NCI-H526 (cell line): ENCODE measurements at regions not wholly inside any gene's neighbourhood (a gene's known extent, or its start where the extent isn't known, plus 50 kb on each side); places are given as distances from the start of the nearest gene placed in this dataset.
"Not testable (repeated sequence)": the region's sequence is repeated elsewhere in the genome, so short reads cannot be mapped to it uniquely, and the experiment has no call there.

Experiments
- DNase-seq, 2 experiments: peaks; one replicate each; lab custom pipeline; 2025; lab: John Stamatoyannopoulos, UW

DNA sequence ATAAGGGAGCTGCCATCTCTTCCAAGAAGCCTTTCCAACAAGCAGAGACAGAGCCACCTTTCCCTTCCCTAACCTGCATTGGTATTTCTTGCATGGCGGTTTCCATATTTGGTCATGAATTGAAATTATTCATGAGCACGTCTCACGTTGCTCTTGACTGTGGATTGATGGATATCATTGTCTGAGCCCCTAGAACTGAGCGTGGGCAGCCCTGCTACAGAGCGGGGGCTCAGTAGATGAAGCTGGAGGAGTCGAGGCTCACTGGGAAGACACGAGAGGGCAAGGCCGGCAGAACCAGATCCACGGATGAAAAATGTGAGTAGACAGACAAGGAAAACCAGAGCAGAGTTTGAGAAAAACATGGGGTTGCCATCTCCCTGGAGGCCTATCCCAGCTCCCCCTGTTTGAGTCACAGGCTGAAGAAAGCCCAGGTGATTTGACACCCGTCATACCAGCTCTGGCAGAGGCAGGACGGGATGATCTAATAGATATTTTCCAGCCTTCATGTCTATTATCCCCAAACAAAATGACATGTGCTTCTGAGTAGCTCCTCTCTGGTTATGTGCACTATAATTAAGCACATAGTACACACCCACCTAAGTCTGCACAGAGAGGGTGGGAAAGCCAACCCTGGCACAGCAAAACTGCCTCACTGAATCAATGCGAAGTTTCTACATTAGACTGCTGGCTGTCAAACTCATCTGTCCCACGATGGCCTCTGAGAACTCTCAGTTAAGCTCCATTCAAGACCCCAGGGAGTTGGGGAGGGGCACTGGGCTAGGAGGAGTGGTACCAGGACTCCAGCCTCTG, 363.5 kb upstream of the KLHL29 start:
- no peak for DNase-seq

DNA sequence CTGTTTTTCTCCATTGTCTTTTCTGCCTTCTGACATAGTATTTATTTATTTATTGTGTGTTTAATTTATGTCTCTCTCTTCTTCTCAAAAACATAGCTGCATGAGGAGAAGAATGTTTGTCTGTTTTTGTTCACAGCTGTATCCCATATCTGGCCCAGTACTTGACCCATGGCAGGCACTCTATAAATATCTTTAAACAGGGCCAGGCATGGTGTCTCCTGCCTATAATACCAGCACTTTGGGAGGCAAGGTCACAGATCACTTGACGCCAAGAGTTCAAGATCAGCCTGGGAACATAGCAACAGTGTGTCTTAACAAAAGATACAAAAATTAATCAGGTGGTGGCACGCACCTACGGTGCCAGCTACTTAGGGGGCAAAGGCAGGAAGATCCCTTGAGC, 361.3 kb upstream of the KLHL29 start:
- no peak for DNase-seq

DNA sequence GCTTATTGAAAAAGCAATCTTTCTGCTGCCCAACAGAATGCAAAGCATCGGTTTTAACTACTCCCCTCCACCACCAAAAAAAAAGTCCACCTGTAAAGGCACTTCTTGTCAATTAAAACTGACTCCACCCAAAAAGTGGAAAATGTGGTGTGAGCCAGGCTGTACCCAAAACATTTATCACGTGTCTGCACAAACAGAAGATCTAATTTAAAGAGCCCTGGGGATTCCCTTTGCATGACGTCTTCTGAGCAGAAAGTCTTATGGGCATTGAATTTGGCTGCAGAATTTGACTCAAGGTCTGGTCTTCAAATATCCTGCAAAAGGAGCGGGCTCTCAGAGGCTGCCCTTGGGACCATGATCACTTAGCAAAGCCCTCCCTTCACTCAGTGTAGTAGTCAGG, 358.3 kb upstream of the KLHL29 start:
- DNase-seq, result no peak

DNA sequence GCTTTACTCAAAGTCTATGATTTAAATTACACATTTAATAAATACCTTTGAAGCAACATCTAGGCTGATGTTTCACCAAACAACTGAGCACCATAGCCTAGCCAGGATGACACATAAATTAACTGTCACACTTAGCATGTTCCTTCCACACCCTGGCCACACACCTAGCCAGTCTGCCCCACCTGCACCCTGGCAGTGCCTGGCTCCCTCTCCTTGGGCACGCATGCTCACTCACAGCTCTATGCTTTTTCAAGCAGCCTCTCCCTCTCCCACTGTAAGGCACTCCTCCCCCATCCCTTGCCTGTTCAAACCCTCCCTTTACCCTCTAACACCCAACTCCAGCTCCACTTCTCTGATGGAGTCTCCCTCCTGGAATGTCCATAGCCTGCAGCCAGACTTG, 357.6 kb upstream of the KLHL29 start:
- peak in 1 of 2 experiments; percentile 22 for DNase-seq

DNA sequence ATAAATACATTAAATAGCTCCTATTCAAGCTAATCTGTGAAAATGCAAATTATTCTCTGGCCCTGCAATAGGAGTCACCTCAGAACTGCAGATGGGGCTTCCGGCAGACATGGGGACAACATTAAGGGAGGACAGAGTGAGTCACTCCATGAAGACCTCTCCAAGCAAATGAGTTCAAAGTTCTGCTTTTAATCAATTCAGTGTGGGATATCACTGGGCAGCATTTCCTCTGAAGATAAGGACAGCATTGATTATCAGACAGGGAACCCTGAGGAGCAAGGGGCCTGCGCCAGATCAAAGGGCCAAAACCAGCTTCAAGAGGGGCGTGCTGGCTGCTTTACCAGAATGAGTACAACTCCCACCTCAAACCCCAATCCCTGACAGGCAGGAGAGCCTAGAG, 356.9 kb upstream of the KLHL29 start:
- DNase-seq, result peak; percentile 7 to 41

DNA sequence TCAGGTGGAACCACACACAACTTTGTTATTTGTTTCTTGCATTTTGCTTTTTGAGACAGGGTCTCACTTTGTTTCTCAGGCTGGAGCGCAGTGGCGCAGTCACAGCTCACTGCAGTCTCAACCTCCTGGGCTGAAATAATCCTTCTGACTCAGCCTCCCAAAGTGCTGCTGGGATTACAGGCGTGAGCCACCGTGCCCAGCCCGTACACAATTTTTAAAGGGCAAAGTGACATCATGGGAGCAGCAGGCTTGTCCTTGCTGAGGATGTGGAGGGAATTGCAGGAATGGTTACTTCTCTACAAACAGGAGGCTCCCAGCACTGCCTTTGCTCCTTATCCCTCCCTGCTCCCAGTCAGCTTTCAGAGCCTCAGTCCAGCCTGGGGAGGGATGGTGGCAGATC, 355.9 kb upstream of the KLHL29 start:
- DNase-seq, result no peak

DNA sequence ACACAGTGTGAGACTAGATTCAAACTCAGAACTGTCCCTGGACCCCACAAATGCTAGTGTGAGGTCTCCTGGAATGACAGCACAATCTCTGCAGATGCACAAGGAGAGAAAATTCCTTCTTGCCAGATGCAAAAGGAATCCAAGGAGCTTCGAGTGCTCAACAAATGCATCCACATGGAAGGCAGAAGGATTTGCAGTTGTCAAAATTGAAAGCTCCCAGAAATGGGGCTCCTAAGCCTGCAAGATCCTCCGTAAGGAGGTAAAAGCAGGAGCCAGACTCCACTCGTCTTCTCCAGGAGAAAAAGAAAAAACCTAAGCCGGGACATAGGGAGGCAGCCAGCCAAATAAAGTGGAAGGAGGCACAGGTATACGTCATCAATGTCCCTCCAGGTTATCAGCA, 355.0 kb upstream of the KLHL29 start:
- DNase-seq, result no peak

DNA sequence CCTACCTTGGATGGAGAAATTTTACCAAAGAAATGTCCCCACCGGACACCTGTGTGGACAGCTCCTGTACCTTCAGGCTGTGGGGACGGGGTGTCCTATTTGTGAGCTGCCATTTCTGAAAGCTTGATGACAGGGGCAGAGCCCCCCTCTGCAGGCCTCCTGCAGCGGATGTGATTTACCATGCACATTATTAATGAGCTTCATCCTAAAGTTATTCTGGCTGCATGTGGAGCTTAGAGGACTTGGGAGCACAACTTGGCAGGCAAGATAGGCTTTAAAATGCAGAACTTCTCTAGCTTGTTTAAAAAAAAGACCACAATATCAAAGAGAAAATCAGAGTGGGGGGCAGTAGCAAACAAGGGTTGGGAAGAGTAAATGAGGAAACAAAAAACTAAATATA, 350.0 kb upstream of the KLHL29 start:
- no peak for DNase-seq

DNA sequence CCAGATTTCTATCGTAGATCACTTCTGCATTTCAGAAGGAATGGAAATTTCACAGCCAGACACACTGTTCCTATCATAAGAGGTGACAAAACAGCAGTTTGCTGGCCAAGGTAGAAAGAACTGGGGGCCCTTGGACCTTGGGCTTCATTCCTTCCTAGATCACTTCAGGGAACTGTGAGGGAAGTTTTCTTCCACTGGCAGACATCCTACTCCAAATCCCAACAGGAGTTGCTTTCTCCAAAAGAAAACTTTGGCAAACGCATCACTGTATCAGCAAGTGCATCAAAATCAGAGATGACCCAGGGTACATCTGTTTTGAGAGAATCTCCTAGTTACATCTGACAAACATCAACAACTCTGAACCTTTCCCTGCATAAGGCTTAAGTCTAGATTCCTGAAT, 348.4 kb upstream of the KLHL29 start:
- DNase-seq, result no peak

DNA sequence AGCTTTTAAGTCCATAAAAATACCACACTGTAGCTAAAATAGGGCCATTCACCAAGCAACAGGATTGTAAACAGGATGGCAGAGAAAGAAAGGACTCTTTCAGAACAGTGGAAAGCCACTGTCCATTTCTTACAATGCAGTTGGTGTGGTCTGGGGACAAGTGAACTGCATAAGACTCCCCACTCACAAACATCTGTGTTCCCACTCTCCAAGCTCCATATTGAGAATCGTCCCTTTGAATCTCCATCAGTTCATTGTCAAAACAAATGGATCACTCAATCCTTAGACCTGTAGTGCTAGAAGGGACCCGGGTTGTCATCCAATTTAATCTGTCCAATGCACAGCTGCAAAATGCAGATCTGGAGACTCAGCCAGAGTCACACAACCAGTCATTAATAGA, 347.4 kb upstream of the KLHL29 start:
- DNase-seq, result no peak

DNA sequence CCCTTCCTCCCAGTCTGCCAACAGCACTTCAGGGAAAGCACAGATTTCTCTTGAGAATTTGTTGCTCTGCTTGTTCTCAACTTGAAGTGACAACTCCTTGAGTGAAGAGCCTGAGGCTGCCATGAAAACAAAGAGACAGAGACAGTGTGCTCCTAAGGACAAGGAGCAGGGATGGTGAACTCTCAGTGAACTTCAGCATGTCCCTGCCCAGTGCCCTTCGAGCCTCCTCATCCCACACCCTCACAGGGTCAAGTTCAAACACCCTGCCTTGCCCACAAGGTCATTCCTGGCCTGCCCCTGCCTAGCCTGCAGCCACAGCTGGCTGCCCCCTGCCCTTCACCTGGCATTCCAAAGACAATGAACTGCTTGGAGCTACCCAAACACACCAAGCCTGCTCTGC, 343.5 kb upstream of the KLHL29 start:
- DNase-seq, result no peak

DNA sequence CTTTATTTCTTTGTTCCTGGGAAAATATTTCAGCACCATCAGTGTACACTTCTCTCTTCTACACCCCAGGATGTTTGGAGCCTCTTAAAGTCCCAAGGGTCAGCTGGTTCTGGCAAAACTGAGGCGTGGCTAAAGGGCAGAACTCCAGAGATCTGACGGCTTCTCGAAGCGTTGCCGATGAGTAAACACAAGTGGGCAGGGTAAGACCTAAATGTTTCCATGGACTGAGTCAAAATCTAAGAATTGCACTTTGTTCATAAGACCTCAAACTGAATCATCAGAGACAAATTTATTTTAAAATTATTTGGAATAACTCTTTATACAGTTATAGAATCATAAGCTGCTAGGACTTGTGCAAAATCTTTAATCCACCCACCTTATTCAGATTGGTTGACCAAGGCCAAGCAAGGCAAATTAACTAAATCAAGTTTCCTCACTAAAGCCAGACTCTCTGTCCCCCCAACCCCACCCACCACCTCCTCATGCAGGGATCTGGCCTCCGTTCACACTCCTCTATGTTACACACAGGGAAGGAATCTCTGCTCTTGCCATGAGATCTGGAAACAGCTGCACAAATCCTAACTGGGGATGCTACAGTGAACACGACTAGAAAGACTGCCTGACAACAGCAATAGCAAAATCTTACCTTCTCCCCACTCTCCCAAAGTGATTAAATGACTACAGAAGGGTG, 342.6 kb upstream of the KLHL29 start:
- no peak for DNase-seq

DNA sequence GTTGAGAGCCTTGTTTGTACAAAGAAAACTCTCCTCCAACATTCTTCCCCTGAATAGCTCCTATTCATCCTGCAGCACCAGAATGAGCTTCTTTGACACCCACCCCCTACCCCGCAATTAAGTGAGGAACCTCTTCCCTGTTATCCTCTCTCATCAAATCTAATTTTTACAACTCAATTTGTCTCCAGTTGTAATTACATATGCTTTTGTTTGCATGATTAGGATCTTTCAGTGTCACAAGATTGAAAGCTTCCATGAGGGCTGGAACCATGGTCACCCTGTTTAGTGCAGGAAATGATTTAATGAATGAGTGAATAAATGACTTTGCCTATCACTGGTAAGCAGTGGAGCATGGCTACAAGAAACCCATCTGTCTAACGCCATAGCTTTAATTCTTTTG, 334.6 kb upstream of the KLHL29 start:
- DNase-seq, result no peak

DNA sequence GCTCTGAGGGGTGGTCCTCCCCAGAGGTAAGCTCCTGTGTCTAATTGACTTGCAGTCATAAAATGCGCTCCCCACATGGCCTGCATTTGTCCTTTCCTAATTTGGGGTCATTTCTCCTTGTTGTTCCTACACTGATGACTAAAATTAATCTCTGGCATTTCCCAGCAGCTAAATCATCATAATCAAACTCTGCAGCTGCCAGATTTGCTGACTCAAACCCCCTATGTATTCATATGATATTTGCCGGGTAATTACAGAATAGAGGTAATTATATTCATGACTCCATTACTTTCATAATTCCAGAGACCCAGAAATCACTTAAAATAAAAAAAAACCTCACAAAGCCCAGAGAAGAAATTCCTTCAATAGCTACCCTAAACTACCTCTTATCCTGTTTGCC, 331.4 kb upstream of the KLHL29 start:
- DNase-seq, result no peak

DNA sequence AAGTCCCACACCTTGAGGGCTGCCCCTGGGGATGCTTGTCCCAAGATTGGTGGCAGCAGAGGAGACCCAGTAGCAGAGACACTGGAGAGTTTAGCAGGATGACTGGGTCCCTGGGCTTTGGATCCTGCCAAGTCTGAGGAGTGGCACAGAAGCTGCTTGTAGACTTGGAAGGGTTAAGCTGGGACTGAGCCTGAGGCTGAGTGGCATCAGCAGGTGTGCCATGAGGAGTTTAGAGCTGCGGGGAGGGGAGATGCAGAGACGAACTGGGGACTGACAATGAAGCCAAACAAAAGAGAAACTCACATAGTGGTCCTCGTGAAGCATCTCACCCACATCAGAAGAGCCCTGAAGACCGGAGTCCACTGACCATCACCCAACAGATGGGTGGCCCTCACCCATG, 329.7 kb upstream of the KLHL29 start:
- no peak for DNase-seq

DNA sequence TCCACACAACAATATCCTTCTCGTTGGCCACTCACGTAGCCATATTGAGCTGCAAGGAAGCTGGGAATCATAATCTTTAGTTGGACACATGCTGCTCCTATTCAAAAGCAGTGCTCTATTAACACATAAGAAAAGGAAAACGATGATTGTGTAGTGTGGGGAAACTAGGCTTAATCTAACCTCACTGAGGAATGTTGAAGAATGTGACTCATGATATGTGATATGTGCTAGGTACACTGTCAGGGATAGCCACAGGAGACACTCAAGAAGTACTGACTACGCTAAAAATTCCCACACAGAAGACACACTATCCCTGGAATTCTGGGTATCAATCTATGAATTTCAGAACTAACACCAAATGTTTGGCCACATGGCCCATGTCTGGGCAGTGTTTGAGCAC, 328.1 kb upstream of the KLHL29 start:
- not testable (repeated sequence) for DNase-seq

DNA sequence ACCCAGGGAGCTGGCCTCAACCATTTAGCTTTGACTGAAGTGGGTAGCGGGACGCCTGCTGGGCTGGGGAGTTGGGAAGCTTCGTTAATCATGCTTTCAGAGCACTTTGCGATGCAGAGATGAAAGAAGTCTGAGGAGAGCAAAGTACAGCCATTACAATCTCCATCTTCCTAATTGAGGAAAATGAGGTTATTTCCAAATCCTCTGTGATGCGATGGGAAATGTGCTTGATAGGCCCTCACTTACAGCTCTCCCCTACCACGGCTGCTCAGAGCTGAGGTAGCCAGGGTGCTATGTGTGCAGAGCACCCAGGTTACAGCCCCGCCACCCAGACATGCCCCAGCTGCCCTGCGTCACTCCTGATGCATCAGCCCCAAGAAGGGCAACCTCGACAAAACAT, 326.5 kb upstream of the KLHL29 start:
- no peak for DNase-seq

DNA sequence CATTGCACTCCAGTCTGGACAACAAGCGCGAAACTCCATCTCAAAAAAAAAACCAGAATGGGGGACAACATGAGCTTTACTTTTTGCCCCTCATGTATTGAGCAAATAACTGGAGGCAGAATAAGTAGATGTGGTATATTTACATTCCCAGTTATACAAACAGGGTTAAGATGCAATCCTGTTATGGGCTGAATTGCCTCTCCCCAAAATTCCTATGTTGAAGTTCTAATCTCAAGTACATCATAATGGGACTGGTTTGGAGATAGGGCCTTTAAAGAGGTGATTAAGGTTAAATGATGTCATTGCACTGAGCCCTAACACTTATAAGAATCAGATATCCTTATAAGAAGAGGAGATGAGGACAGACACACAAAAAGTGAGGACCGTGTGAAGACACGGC, 319.8 kb upstream of the KLHL29 start:
- DNase-seq, result no peak

DNA sequence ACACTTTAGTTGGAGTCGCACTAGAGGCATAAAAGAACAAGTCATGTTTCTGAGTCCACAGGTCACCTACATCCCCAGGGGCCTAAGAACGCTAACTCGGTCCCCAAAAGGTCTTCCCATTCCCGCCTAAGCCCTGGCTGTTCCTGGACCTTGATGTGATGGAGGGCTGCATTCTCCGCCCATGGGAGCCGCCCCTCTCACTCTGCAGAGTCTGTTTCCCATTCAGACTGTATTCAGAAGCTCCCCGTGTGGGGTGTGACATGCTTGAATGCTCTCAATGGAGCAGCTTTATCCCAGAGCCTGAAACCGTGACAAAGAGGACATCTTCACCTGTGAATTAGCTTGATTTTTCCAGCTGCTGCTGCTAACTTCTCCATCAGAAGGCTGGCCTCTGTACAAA, 319.0 kb upstream of the KLHL29 start:
- DNase-seq, result no peak

DNA sequence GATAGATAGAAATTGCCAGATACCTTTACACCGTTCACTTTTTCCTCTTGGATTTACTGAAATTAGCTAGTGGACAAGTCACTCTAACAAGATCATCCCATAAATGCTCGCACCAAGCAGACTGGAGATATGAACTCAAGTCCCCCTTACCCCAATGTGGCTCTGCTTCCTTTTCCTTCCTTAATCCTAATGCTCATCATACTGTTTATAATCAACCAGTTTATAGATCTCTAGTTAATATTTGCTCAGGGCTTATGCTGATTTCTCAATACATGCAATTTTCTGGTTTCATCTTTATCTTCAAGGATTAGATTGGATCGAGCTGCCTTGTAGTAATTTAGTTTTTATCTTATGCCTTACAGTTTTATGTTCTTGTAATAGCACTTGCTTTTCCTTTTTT, 318.3 kb upstream of the KLHL29 start:
- DNase-seq, result no peak

DNA sequence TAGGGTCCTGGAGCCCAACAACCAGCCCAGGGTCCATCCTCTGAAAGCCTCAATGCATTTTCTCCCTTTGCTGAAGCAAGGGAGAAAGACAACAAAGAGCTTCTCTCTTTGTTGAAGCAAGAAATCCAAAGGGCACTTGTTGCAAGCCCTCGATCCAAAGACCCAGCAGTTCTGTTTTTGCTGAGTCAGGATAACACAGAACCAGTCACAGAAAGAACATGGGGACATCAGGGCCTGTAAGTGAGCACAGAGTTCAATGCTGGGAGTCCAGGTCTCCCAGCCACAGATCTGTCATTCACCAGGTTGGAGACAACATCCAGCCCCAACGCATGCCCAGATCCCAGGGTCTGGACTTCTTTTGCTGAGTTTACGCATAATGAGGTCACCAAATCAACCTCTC, 315.8 kb upstream of the KLHL29 start:
- DNase-seq, result no peak

DNA sequence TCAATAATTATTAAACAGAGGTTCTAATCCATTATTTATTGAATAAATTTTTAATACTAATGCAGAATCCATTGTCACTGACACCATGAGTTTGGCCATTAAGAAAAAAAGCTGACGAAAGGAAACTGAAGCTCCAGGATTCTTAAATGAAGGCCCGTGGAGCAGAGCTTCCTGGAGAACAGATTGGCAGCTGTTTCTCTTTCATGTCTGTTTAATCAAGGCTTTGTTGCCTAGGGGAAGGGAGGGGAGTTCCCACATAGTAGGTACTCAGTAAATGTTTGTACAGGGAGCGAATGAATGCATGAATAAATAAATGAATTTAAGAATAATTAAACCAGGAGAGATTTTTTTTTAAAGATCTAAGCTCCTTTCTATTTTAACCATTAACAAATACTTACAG, 315.1 kb upstream of the KLHL29 start:
- no peak for DNase-seq

DNA sequence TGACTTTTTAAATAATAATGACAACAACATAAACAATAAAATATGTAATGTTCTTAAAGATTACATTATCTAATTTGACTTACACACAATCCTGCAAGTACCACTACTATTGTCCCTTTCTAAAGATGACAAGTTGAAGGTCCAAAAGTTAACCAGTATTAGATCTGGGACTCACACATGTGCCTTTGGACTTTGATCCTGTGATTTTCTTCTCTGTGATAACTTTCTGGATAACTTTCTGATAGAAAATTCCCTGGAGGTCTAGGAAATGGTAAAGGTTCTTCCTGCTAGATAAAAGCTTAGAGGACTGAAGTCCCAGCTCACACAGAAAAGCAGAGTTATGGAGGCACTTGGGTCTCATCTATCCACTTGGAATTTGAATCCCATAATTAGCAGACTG, 311.9 kb upstream of the KLHL29 start:
- no peak for DNase-seq

DNA sequence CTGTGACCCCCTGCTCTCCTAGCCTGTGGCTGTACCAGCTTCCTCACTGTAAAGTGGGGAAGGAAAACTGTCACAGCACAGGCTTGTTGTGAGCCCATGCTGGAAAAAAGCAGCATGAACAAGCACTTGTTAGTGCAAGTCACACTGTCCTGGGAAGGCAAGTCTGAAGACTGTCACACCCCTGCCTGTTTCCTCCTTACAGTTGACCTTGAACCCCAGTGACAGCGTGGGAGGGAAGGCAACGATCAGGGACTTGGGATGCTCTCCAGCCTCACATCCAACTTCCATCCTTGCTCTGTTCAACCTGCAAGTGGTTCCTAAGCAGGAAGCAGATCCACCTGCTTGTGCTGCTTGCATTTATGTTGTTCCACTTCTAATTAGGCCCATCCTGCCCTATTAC, 311.3 kb upstream of the KLHL29 start:
- DNase-seq, result no peak
